SJCRH30 (cell line): ENCODE measurements at regions not wholly inside any gene's neighbourhood (a gene's known extent, or its start where the extent isn't known, plus 50 kb on each side); places are given as distances from the start of the nearest gene placed in this dataset.
"Not testable (repeated sequence)": the region's sequence is repeated elsewhere in the genome, so short reads cannot be mapped to it uniquely, and the experiment has no call there.

Source experiments
- DNase-seq, 2 experiments: peaks; one replicate each; pipeline ENCODE4 v3.0.0-alpha.2; 2015 to 2020
- H3K27ac ChIP-seq: fragments of 250-450 bp; sonication (Bioruptor Pico); 2 replicates; pipeline ENCODE4 v1.5.1; 2020; ENCODE audit warnings: mild to moderate bottlenecking, moderate library complexity
- H3K27me3 ChIP-seq: fragments of 250-450 bp; sonication (Bioruptor Pico); 2 replicates; pipeline ENCODE4 v1.5.1; 2020; ENCODE audit warnings: mild to moderate bottlenecking, moderate library complexity
- H3K36me3 ChIP-seq: fragments of 250-450 bp; sonication (Bioruptor Pico); 2 replicates; pipeline ENCODE4 v1.5.1; 2020; ENCODE audit warnings: mild to moderate bottlenecking, moderate library complexity
- H3K4me1 ChIP-seq: fragments of 250-450 bp; sonication (Bioruptor Pico); 2 replicates; pipeline ENCODE4 v1.5.1; 2020; ENCODE audit warnings: mild to moderate bottlenecking, moderate library complexity
- H3K4me3 ChIP-seq: fragments of 250-450 bp; sonication (Bioruptor Pico); 2 replicates; pipeline ENCODE4 v1.5.1; 2020; ENCODE audit warnings: mild to moderate bottlenecking, moderate library complexity
- H3K9me3 ChIP-seq: fragments of 250-450 bp; sonication (Bioruptor Pico); replicated peaks from 2 replicates; pipeline ENCODE4 v1.5.1; 2020; ENCODE audit warnings: mild to moderate bottlenecking, moderate library complexity

GRCh38 chr14:76695263-76695920 is 65.9 kb upstream of the VASH1 start:
- Histone ChIP-seq H3K36me3 (no peaks in the 10 kb centered on the region), H3K9me3 (no peaks in the 10 kb centered on the region), H3K4me3 (no peak overlapping the region), H3K4me1 (no peaks in the 10 kb centered on the region), H3K27ac (no peak overlapping the region), H3K27me3 (no peaks in the 10 kb centered on the region)
- DNase-seq: no peak

GRCh38 chr14:76696361-76696760 is 64.9 kb upstream of the VASH1 start:
- Histone ChIP-seq H3K9me3 (no peaks in the 10 kb centered on the region), H3K27ac (no peak overlapping the region), H3K27me3 (no peaks in the 10 kb centered on the region), H3K4me1 (no peaks in the 10 kb centered on the region), H3K4me3 (no peak overlapping the region), H3K36me3 (no peaks in the 10 kb centered on the region)
- DNase-seq: peak in 1 of 2 experiments; percentile 17

- no peaks in the 10 kb centered on the region for H3K36me3 ChIP-seq
- H3K9me3 ChIP-seq: no peaks in the 10 kb centered on the region
- H3K4me1 ChIP-seq: no peaks in the 10 kb centered on the region
- H3K27ac ChIP-seq: no peak overlapping the region
- no peaks in the 10 kb centered on the region for H3K27me3 ChIP-seq
- no peak overlapping the region for H3K4me3 ChIP-seq
- DNase-seq: no peak
Observed at GRCh38 chr14:76696791-76697190, 64.5 kb upstream of the VASH1 start.

GRCh38 chr14:76697246-76697905 is 63.9 kb upstream of the VASH1 start:
- no peaks in the 10 kb centered on the region for H3K4me1 ChIP-seq
- no peaks in the 10 kb centered on the region for H3K36me3 ChIP-seq
- no peak for DNase-seq
- H3K27ac ChIP-seq: no peak overlapping the region
- no peaks in the 10 kb centered on the region for H3K27me3 ChIP-seq
- H3K9me3 ChIP-seq: no peaks in the 10 kb centered on the region
- H3K4me3 ChIP-seq: no peak overlapping the region

- Histone ChIP-seq H3K27ac (no peak overlapping the region), H3K4me1 (no peaks in the 10 kb centered on the region), H3K4me3 (no peak overlapping the region), H3K36me3 (no peaks in the 10 kb centered on the region), H3K27me3 (no peaks in the 10 kb centered on the region), H3K9me3 (no peaks in the 10 kb centered on the region)
- DNase-seq: no peak
Observed at GRCh38 chr14:76698191-76698590, 63.1 kb upstream of the VASH1 start.

- H3K27me3 ChIP-seq: no peaks in the 10 kb centered on the region
- H3K27ac ChIP-seq: no peak overlapping the region
- H3K9me3 ChIP-seq: no peaks in the 10 kb centered on the region
- no peak overlapping the region for H3K4me3 ChIP-seq
- DNase-seq: no peak
- no peaks in the 10 kb centered on the region for H3K4me1 ChIP-seq
- no peaks in the 10 kb centered on the region for H3K36me3 ChIP-seq
Observed at GRCh38 chr14:76698631-76699030, 62.6 kb upstream of the VASH1 start.

- Histone ChIP-seq H3K9me3 (no peaks in the 10 kb centered on the region), H3K4me3 (no peak overlapping the region), H3K27me3 (no peaks in the 10 kb centered on the region), H3K27ac (no peak overlapping the region), H3K36me3 (no peaks in the 10 kb centered on the region), H3K4me1 (no peaks in the 10 kb centered on the region)
- DNase-seq: no peak
Observed at GRCh38 chr14:76699209-76699938, 61.9 kb upstream of the VASH1 start.

GRCh38 chr14:76699939-76700590 is 61.2 kb upstream of the VASH1 start:
- no peaks in the 10 kb centered on the region for H3K9me3 ChIP-seq
- no peak for DNase-seq
- H3K27me3 ChIP-seq: no peaks in the 10 kb centered on the region
- no peak overlapping the region for H3K4me3 ChIP-seq
- H3K36me3 ChIP-seq: no peaks in the 10 kb centered on the region
- no peak overlapping the region for H3K27ac ChIP-seq
- no peaks in the 10 kb centered on the region for H3K4me1 ChIP-seq

- no peak overlapping the region for H3K4me3 ChIP-seq
- DNase-seq: no peak
- no peaks in the 10 kb centered on the region for H3K9me3 ChIP-seq
- H3K27me3 ChIP-seq: no peaks in the 10 kb centered on the region
- no peaks in the 10 kb centered on the region for H3K36me3 ChIP-seq
- no peaks in the 10 kb centered on the region for H3K4me1 ChIP-seq
- H3K27ac ChIP-seq: no peak overlapping the region
Observed at GRCh38 chr14:76701436-76701835, 59.8 kb upstream of the VASH1 start.

- H3K9me3 ChIP-seq: no peaks in the 10 kb centered on the region
- no peaks in the 10 kb centered on the region for H3K27me3 ChIP-seq
- no peak overlapping the region for H3K4me3 ChIP-seq
- no peaks in the 10 kb centered on the region for H3K4me1 ChIP-seq
- no peak overlapping the region for H3K27ac ChIP-seq
- H3K36me3 ChIP-seq: no peaks in the 10 kb centered on the region
- no peak for DNase-seq
Observed at GRCh38 chr14:76701981-76702380, 59.3 kb upstream of the VASH1 start.

- no peaks in the 10 kb centered on the region for H3K4me1 ChIP-seq
- H3K4me3 ChIP-seq: no peak overlapping the region
- H3K36me3 ChIP-seq: no peaks in the 10 kb centered on the region
- H3K27me3 ChIP-seq: no peaks in the 10 kb centered on the region
- H3K9me3 ChIP-seq: no peaks in the 10 kb centered on the region
- no peak overlapping the region for H3K27ac ChIP-seq
- DNase-seq: no peak
Observed at GRCh38 chr14:76705214-76705613, 56.1 kb upstream of the VASH1 start.

- not testable (repeated sequence) for H3K27ac ChIP-seq, DNase-seq, H3K9me3 ChIP-seq, H3K36me3 ChIP-seq, H3K4me1 ChIP-seq, H3K4me3 ChIP-seq, H3K27me3 ChIP-seq
Observed at GRCh38 chr14:76706207-76706606, 55.1 kb upstream of the VASH1 start.

GRCh38 chr14:76706811-76707210 is 54.5 kb upstream of the VASH1 start:
- no peak for DNase-seq

GRCh38 chr14:76708028-76708427 is 53.2 kb upstream of the VASH1 start:
- Histone ChIP-seq H3K27ac (no peak overlapping the region), H3K4me1 (peaks cover 3% of the 10 kb centered on the region; the same call in 1 of the 2 replicates), H3K27me3 (no peaks in the 10 kb centered on the region), H3K36me3 (no peaks in the 10 kb centered on the region), H3K4me3 (no peak overlapping the region), H3K9me3 (no peaks in the 10 kb centered on the region)
- no peak for DNase-seq

More at GRCh38 chr14:76706811-76707210, 54.5 kb upstream of the VASH1 start:
- H3K9me3 ChIP-seq: no peaks in the 10 kb centered on the region
- no peak overlapping the region for H3K27ac ChIP-seq
- H3K4me1 ChIP-seq: no peaks in the 10 kb centered on the region
- H3K36me3 ChIP-seq: no peaks in the 10 kb centered on the region
- no peaks in the 10 kb centered on the region for H3K27me3 ChIP-seq
- H3K4me3 ChIP-seq: no peak overlapping the region

- DNase-seq: no peak
- Histone ChIP-seq H3K4me1 (peaks cover 10% of the 10 kb centered on the region), H3K27ac (no peak overlapping the region), H3K27me3 (no peaks in the 10 kb centered on the region), H3K4me3 (no peak overlapping the region), H3K36me3 (no peaks in the 10 kb centered on the region), H3K9me3 (no peaks in the 10 kb centered on the region)
Observed at GRCh38 chr14:76708771-76709170, 52.5 kb upstream of the VASH1 start.
